ENCODE measurements at regions not wholly inside any gene's neighbourhood (a gene's known extent, or its start where the extent isn't known, plus 50 kb on each side); places are given as distances from the start of the nearest gene placed in this dataset.

GRCh38 chr14:98844456-98844855 is 427.5 kb downstream of the BCL11B start:
- no peak overlapping the region for H3K4me3 ChIP-seq (ENCODE audit: low read depth, low read length)
- no peak for DNase-seq (ENCODE audit: low read depth)
- TF ChIP-seq CTCF (IDR thresholded peaks at IDR 0.05; ENCODE audit: low read depth, low read length, missing control alignments): no peak
- in situ Hi-C loops (cut with HindIII; ENCODE audit: low sequenced_read_pairs): no loop called here

- DNase-seq (ENCODE audit: low read depth): no peak
- in situ Hi-C loops (cut with HindIII; ENCODE audit: low sequenced_read_pairs): no loop called here
- no peak overlapping the region for H3K4me3 ChIP-seq (ENCODE audit: low read depth, low read length)
- no peak for TF ChIP-seq CTCF (IDR thresholded peaks at IDR 0.05; ENCODE audit: low read depth, low read length, missing control alignments)
Measured at GRCh38 chr14:98847521-98848468, 424.2 kb downstream of the BCL11B start.

- TF ChIP-seq CTCF (IDR thresholded peaks at IDR 0.05; ENCODE audit: low read depth, low read length, missing control alignments): no peak
- in situ Hi-C loops (cut with HindIII; ENCODE audit: low sequenced_read_pairs): no loop called here
Measured at GRCh38 chr14:98853063-98853729, 418.8 kb downstream of the BCL11B start.

GRCh38 chr14:98855926-98856715 is 415.9 kb downstream of the BCL11B start:
- in situ Hi-C loops (cut with HindIII; ENCODE audit: low sequenced_read_pairs): no loop called here
- TF ChIP-seq CTCF (IDR thresholded peaks at IDR 0.05; ENCODE audit: low read depth, low read length, missing control alignments): no peak
- no peak overlapping the region for H3K4me3 ChIP-seq (ENCODE audit: low read depth, low read length)
- no peak for DNase-seq (ENCODE audit: low read depth)

More at GRCh38 chr14:98853063-98853729, 418.8 kb downstream of the BCL11B start:
- no peak overlapping the region for H3K4me3 ChIP-seq (ENCODE audit: low read depth, low read length)
- no peak for DNase-seq (ENCODE audit: low read depth)

GRCh38 chr14:98858158-98858557 is 413.8 kb downstream of the BCL11B start:
- no peak overlapping the region for H3K4me3 ChIP-seq (ENCODE audit: low read depth, low read length)
- no peak for DNase-seq (ENCODE audit: low read depth)
- no peak for TF ChIP-seq CTCF (IDR thresholded peaks at IDR 0.05; ENCODE audit: low read depth, low read length, missing control alignments)
- in situ Hi-C loops (cut with HindIII; ENCODE audit: low sequenced_read_pairs): no loop called here

- TF ChIP-seq CTCF (IDR thresholded peaks at IDR 0.05; ENCODE audit: low read depth, low read length, missing control alignments): no peak
- in situ Hi-C loops (cut with HindIII; ENCODE audit: low sequenced_read_pairs): no loop called here
- no peak overlapping the region for H3K4me3 ChIP-seq (ENCODE audit: low read depth, low read length)
- DNase-seq (ENCODE audit: low read depth): no peak
Measured at GRCh38 chr14:98858561-98858960, 413.4 kb downstream of the BCL11B start.
